SJCRH30 (cell line): ENCODE measurements at regions not wholly inside any gene's neighbourhood (a gene's known extent, or its start where the extent isn't known, plus 50 kb on each side); places are given as distances from the start of the nearest gene placed in this dataset.
"Not testable (repeated sequence)": the region's sequence is repeated elsewhere in the genome, so short reads cannot be mapped to it uniquely, and the experiment has no call there.

Experiments used
- DNase-seq, 2 experiments: peaks; one replicate each; pipeline ENCODE4 v3.0.0-alpha.2; 2015 to 2020
- H3K27ac ChIP-seq: fragments of 250-450 bp; sonication (Bioruptor Pico); 2 replicates; pipeline ENCODE4 v1.5.1; 2020; ENCODE audit warnings: mild to moderate bottlenecking, moderate library complexity
- H3K27me3 ChIP-seq: fragments of 250-450 bp; sonication (Bioruptor Pico); 2 replicates; pipeline ENCODE4 v1.5.1; 2020; ENCODE audit warnings: mild to moderate bottlenecking, moderate library complexity
- H3K36me3 ChIP-seq: fragments of 250-450 bp; sonication (Bioruptor Pico); 2 replicates; pipeline ENCODE4 v1.5.1; 2020; ENCODE audit warnings: mild to moderate bottlenecking, moderate library complexity
- H3K4me1 ChIP-seq: fragments of 250-450 bp; sonication (Bioruptor Pico); 2 replicates; pipeline ENCODE4 v1.5.1; 2020; ENCODE audit warnings: mild to moderate bottlenecking, moderate library complexity
- H3K4me3 ChIP-seq: fragments of 250-450 bp; sonication (Bioruptor Pico); 2 replicates; pipeline ENCODE4 v1.5.1; 2020; ENCODE audit warnings: mild to moderate bottlenecking, moderate library complexity
- H3K9me3 ChIP-seq: fragments of 250-450 bp; sonication (Bioruptor Pico); replicated peaks from 2 replicates; pipeline ENCODE4 v1.5.1; 2020; ENCODE audit warnings: mild to moderate bottlenecking, moderate library complexity

DNA sequence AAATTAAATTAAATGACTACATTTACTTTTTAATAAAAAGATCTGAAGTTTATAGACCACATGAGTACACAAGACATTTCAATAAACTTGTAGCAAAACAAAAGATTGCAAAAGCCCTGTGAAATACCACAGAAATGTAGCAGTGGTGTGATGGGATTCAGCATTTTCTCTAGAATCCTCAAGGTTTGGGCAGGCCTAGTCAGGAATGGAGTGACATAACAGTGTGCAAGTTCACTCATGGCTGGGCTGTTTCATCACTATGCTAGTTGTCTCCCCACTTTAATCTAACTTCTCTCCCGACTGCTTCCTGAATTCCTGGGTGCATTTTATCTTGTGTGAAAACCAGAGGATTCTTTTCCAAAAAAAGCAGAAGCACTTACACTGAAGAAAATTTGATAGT, 1089.9 kb upstream of the DDX18 start:
- H3K27ac ChIP-seq, result no peak overlapping the region
- H3K9me3 ChIP-seq, result no peaks in the 10 kb centered on the region
- no peak for DNase-seq
- H3K36me3 ChIP-seq, result no peaks in the 10 kb centered on the region
- peaks cover 6% of the 10 kb centered on the region for H3K4me1 ChIP-seq
- H3K27me3 ChIP-seq, result no peaks in the 10 kb centered on the region
- H3K4me3 ChIP-seq, result no peak overlapping the region

GRCh38 chr2:116732322-116732721, 1082.2 kb upstream of the DDX18 start:
- H3K4me3 ChIP-seq, result no peak overlapping the region
- no peaks in the 10 kb centered on the region for H3K27me3 ChIP-seq
- no peaks in the 10 kb centered on the region for H3K4me1 ChIP-seq
- H3K9me3 ChIP-seq, result no peaks in the 10 kb centered on the region
- H3K27ac ChIP-seq, result no peak overlapping the region
- no peak for DNase-seq
- H3K36me3 ChIP-seq, result no peaks in the 10 kb centered on the region

DNA sequence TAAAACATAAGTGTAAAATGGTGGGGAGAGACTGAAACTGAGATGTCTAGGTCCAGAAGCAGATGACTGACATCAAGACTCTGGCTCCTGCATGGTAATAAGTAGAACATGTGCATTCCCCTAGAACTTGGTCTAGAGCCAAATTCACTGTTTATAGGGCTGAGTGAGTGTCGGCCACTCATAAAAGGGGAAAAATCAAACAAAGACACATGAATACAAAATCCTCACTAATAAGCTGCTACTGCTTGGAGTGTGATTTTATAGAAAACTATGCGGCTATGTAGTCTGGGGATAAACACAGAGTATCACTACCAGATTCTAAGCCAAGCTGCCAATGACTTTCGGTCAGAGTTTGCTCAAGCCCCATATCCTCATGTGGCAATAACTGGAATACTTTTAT, 1080.8 kb upstream of the DDX18 start:
- Histone ChIP-seq H3K36me3 (no peaks in the 10 kb centered on the region), H3K4me3 (no peak overlapping the region), H3K4me1 (no peaks in the 10 kb centered on the region), H3K27ac (no peak overlapping the region), H3K9me3 (no peaks in the 10 kb centered on the region), H3K27me3 (no peaks in the 10 kb centered on the region)
- no peak for DNase-seq

DNA sequence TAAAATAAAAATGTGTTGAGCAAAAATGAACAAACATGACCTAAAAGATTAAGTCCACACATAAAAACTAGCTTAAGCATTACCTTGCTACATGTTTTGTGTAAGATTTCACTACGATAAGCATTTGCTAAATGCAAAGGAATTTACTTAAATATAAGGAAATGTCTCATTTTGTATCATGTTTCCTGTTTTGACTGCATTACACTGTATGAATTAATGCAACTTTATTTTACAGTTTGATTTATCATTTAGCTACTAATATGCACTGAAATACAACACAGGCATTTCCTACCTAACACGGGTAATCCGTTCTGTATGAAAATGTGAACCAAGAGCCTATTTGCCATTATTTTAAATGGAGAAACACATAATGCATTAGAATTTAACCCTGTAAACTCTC, 1076.5 kb upstream of the DDX18 start:
- Histone ChIP-seq H3K4me1 (no peaks in the 10 kb centered on the region), H3K9me3 (no peaks in the 10 kb centered on the region), H3K4me3 (no peak overlapping the region), H3K27ac (no peak overlapping the region), H3K27me3 (no peaks in the 10 kb centered on the region), H3K36me3 (no peaks in the 10 kb centered on the region)
- DNase-seq, result no peak

GRCh38 chr2:116747103-116747502, 1067.4 kb upstream of the DDX18 start:
- H3K27ac ChIP-seq, result no peak overlapping the region
- H3K4me1 ChIP-seq, result no peaks in the 10 kb centered on the region
- DNase-seq, result no peak
- H3K27me3 ChIP-seq, result no peaks in the 10 kb centered on the region
- no peaks in the 10 kb centered on the region for H3K36me3 ChIP-seq
- H3K9me3 ChIP-seq, result no peaks in the 10 kb centered on the region
- H3K4me3 ChIP-seq, result no peak overlapping the region

DNA sequence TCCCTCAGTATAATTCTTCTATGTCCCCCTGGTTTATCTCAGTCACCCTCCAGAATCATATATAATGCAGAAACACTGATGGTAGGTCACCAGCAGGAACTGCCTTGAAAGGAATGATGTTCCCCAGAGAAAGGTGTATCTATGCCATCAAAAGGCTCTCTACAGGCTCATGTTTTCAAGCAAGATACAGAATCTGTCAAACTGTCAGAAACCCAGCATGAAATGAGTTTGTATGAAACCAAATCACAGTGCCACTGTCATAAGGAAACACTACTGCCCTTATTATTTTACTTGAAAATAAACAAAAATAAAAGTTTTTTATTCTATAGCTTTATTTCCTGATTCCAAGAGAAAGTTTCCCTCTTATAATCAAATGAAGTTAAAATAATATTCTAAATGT, 1064.5 kb upstream of the DDX18 start:
- Histone ChIP-seq H3K27me3 (0 out of 2 replicates have a peak, but pooled peaks cover 2% of the 10 kb centered on the region), H3K9me3 (no peaks in the 10 kb centered on the region), H3K4me1 (no peaks in the 10 kb centered on the region), H3K36me3 (no peaks in the 10 kb centered on the region), H3K4me3 (no peak overlapping the region), H3K27ac (no peak overlapping the region)
- no peak for DNase-seq

- no peak overlapping the region for H3K27ac ChIP-seq
- 0 out of 2 replicates have a peak, but pooled peaks cover 8% of the 10 kb centered on the region for H3K27me3 ChIP-seq
- no peaks in the 10 kb centered on the region for H3K9me3 ChIP-seq
- no peak overlapping the region for H3K4me3 ChIP-seq
- no peaks in the 10 kb centered on the region for H3K36me3 ChIP-seq
- DNase-seq, result peak; percentile 1 to 2
- H3K4me1 ChIP-seq, result no peaks in the 10 kb centered on the region
Observed at GRCh38 chr2:116754381-116755101, 1060.0 kb upstream of the DDX18 start.

DNA sequence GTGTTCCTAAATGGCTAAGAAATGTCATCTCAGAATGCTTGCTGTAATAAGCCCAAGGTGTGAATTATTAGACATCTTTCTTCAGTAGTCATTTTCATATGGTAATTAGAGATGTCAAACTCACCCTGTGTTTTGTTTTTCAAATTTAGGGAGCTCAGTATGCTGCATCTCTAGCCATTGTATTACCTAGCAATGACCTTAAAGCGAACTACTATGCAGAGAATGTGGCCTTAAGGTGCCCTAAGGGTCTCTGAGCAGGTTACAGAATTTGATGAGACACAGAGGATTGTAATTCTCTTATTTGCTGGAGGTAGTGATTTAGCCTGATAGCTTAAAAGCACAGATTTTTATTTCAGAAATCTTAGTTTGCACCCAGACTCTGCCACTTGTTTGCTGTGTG, 1052.6 kb upstream of the DDX18 start:
- Histone ChIP-seq H3K9me3 (no peaks in the 10 kb centered on the region), H3K4me3 (no peak overlapping the region), H3K27ac (no peak overlapping the region), H3K27me3 (no peaks in the 10 kb centered on the region), H3K4me1 (no peaks in the 10 kb centered on the region), H3K36me3 (no peaks in the 10 kb centered on the region)
- DNase-seq, result no peak

GRCh38 chr2:116769514-116769913, 1045.0 kb upstream of the DDX18 start:
- Histone ChIP-seq H3K36me3 (no peaks in the 10 kb centered on the region), H3K27ac (no peak overlapping the region), H3K9me3 (no peaks in the 10 kb centered on the region), H3K4me1 (no peaks in the 10 kb centered on the region), H3K4me3 (no peak overlapping the region), H3K27me3 (no peaks in the 10 kb centered on the region)
- DNase-seq, result no peak

- no peaks in the 10 kb centered on the region for H3K36me3 ChIP-seq
- DNase-seq, result no peak
- no peak overlapping the region for H3K27ac ChIP-seq
- no peaks in the 10 kb centered on the region for H3K4me1 ChIP-seq
- H3K9me3 ChIP-seq, result no peaks in the 10 kb centered on the region
- H3K27me3 ChIP-seq, result no peaks in the 10 kb centered on the region
- no peak overlapping the region for H3K4me3 ChIP-seq
Observed at GRCh38 chr2:116776556-116776955, 1037.9 kb upstream of the DDX18 start.

DNA sequence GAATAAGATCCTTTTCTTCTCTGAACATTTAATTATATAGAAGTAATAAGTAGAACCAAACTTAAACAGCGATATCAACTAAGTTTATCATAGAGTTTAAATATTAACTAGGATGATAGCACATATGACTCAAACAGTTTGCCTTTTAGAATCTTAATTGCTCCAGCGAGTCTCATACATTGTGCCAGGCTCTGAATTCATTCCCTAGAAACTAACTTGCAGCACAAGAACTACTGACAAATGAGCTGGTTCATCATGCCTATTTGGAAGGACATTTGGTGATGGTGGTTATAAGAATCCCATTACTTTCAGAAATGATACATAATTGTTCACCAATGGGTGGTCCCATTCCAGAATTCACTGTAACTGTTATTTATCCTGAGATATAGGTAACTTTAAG, 1026.6 kb upstream of the DDX18 start:
- no peak overlapping the region for H3K4me3 ChIP-seq
- no peaks in the 10 kb centered on the region for H3K9me3 ChIP-seq
- DNase-seq, result no peak
- H3K27me3 ChIP-seq, result no peaks in the 10 kb centered on the region
- H3K27ac ChIP-seq, result no peak overlapping the region
- no peaks in the 10 kb centered on the region for H3K36me3 ChIP-seq
- no peaks in the 10 kb centered on the region for H3K4me1 ChIP-seq

GRCh38 chr2:116802671-116803070, 1011.8 kb upstream of the DDX18 start:
- H3K4me1 ChIP-seq, result no peaks in the 10 kb centered on the region
- no peak overlapping the region for H3K27ac ChIP-seq
- H3K36me3 ChIP-seq, result no peaks in the 10 kb centered on the region
- H3K4me3 ChIP-seq, result no peak overlapping the region
- no peaks in the 10 kb centered on the region for H3K9me3 ChIP-seq
- DNase-seq, result no peak
- H3K27me3 ChIP-seq, result no peaks in the 10 kb centered on the region

DNA sequence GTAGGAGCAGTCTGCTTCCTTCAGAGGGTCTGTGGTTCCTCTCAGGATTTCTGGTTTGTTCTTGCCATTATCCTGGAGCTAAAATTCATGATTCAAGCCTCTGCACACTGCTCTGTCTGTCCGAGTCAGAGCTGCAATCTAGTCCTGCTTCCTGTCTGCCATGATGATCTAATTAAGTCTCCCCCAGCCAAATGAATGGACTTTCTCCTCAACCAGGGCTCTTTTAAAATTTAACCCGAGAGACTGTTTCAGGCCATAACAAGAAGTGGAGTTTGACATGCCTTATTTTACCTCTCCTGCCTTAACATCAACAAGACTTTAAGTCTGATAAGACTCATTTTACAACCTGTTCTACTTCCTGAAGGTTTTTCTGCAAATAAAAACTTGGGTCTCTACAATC, 1009.6 kb upstream of the DDX18 start:
- Histone ChIP-seq H3K27ac (no peak overlapping the region), H3K4me1 (no peaks in the 10 kb centered on the region), H3K4me3 (no peak overlapping the region), H3K36me3 (no peaks in the 10 kb centered on the region), H3K9me3 (no peaks in the 10 kb centered on the region), H3K27me3 (no peaks in the 10 kb centered on the region)
- no peak for DNase-seq

DNA sequence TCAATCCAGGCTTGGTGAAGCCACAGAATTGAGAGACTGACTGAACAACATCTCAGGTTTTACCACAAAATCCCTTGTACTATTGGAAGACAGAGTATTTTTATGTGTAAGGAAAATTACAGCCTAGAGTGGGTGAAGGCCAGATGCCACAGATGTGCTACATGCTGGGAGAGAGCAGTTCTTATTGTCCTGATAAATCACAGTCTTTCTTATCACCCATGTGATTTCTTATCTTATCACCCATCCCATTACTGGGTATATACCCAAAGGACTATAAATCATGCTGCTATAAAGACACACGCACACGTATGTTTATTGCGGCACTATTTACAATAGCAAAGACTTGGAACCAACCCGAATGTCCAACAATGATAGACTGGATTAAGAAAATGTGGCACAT, 1008.0 kb upstream of the DDX18 start:
- H3K4me1 ChIP-seq, H3K27me3 ChIP-seq, H3K9me3 ChIP-seq, H3K27ac ChIP-seq, H3K4me3 ChIP-seq, H3K36me3 ChIP-seq, DNase-seq: not testable (repeated sequence)

DNA sequence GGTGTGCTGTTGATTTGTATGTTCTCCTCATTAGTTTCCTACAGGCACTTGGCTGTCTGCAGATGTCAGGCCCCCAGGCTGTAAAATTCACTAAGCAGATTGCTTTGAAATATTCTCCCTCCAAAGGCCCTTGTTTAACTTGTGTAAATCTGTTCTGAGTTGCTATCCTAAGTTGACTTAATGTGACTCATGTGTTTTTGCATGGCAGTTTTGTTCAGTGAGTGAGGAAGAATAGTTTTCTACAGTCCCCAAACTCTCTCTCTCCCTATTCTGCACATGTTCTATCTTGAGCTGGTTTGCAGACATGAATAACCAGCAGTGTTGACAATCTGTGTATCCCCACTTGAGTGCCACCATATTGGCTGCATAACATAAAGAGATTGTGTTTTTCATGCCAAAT, 1005.4 kb upstream of the DDX18 start:
- Histone ChIP-seq H3K27ac (no peak overlapping the region), H3K36me3 (no peaks in the 10 kb centered on the region), H3K9me3 (no peaks in the 10 kb centered on the region), H3K4me3 (no peak overlapping the region), H3K4me1 (no peaks in the 10 kb centered on the region), H3K27me3 (no peaks in the 10 kb centered on the region)
- no peak for DNase-seq

GRCh38 chr2:116810071-116810470, 1004.4 kb upstream of the DDX18 start:
- H3K4me3 ChIP-seq, result no peak overlapping the region
- DNase-seq, result no peak
- H3K9me3 ChIP-seq, result no peaks in the 10 kb centered on the region
- H3K27ac ChIP-seq, result no peak overlapping the region
- no peaks in the 10 kb centered on the region for H3K4me1 ChIP-seq
- H3K36me3 ChIP-seq, result no peaks in the 10 kb centered on the region
- H3K27me3 ChIP-seq, result no peaks in the 10 kb centered on the region
